ENCODE measurements at regions not wholly inside any gene's neighbourhood (a gene's known extent, or its start where the extent isn't known, plus 50 kb on each side); places are given as distances from the start of the nearest gene placed in this dataset.

DNA sequence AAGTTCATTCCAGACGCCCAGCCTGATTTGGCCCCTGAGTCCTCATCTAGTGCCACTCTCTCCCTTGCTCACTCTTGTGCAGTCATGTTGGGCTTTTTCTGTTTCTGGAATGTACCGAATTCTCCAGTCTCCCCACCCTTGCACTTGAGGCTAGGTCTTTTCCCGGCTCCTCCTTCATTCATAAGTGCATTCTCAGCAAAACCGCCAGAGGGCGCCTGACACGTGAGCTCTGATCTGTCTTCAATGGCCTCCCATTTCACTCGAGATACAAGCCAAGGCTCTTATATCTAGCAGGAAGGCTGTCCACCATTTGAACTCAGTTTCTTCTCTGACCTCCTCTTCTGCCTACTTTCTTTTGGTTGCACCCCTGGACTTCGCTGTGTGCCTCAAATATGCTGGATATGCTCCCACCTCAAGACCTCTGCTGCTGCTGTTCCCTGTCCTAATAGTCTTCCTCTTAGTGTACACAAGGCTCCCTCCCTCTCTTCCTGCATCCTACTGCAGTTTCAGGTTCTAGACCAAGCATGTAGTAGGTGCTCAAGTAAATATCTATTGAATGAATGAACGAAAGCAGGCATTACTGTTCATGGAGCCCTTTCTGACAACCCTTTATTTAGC is 568.1 kb upstream of the WWC1 start:
- intact Hi-C loops (cut with micrococcal nuclease; ENCODE audit: unreplicated experiment) = loop anchor here (1.0 to 5.0 kb wide), 3 partner anchors 244 to 496 kb away; no protein-coding TSS in a partner anchor
- Histone ChIP-seq H3K4me2 (ENCODE audit: control insufficient read depth, insufficient read depth) (no peak overlapping the region; the same call in 1 of the 2 replicates), H3K4me1 (ENCODE audit: control insufficient read depth, insufficient read depth, low read length) (no peaks in the 10 kb centered on the region), H3K27me3 (replicated peaks in 1 of 2; ENCODE audit: control insufficient read depth in 2 of 2, insufficient read depth in 2 of 2, low read length in 1 of 2) (peaks cover 0 to 3% of the 10 kb centered on the region in 2 experiments; a peak in 2 of 4 replicates), H3K36me3 (ENCODE audit: control insufficient read depth in 2 of 2, insufficient read depth in 2 of 2, low read length in 1 of 2) (no peaks in the 10 kb centered on the region), H3K27ac (ENCODE audit: control insufficient read depth, insufficient read depth) (no peak overlapping the region), H3K4me3 (no peak overlapping the region), H3K9me3 (replicated peaks; ENCODE audit: control insufficient read depth, insufficient read depth, low read length) (no peaks in the 10 kb centered on the region), H4K20me1 (ENCODE audit: control insufficient read depth, insufficient read depth) (no peaks in the 10 kb centered on the region), H3K9ac (ENCODE audit: control insufficient read depth, insufficient read depth, low read length) (no peak overlapping the region), H2AFZ (ENCODE audit: control insufficient read depth, low read depth, low read length) (peak overlapping the region; percentile 85), H3K79me2 (ENCODE audit: control insufficient read depth, insufficient read depth, low read length) (no peaks in the 10 kb centered on the region)
- DNase-seq (ENCODE audit: low read depth, low spot score) (peak; percentile 35), ATAC-seq (peak; percentile 99), FAIRE-seq (peak; percentile 95)
- CTCF ChIA-PET = interaction anchor here (0.6 to 3.1 kb wide), 16 partner anchors 8 to 497 kb away, joined by 3 to 32 read pairs (median 4); no protein-coding TSS in a partner anchor
- BruUV-seq (replicated peaks) = no TSS peak
- SMC1A ChIA-PET (ENCODE audit: uncharacterized antibody, unreplicated experiment) = interaction anchor here (0.6 to 2.3 kb wide), 6 partner anchors 11 to 497 kb away, joined by 3 to 12 read pairs (median 4); no protein-coding TSS in a partner anchor
- WGBS (ENCODE audit: insufficient coverage, insufficient replicate concordance, low lambda C conversion rate, missing lambda C conversion rate) = 0% methylated on average over 9 of the region's 9 CpGs
- POLR2A ChIA-PET = no interaction called here
- RAD21 ChIA-PET (ENCODE audit: unreplicated experiment) = interaction anchor here (0.6 to 3.3 kb wide), 6 partner anchors 13 to 496 kb away, joined by 3 to 9 read pairs (median 4); no protein-coding TSS in a partner anchor
- in situ Hi-C loops (cut with MboI) = loop anchor here (5.0 kb wide), 1 partner anchor 494 kb away; no protein-coding TSS in a partner anchor
- peak; percentile 93 for TF ChIP-seq YY1 (IDR thresholded peaks at IDR 0.05; ENCODE audit: low read depth, low read length)
- TF ChIP-seq RELA (IDR thresholded peaks at IDR 0.05; ENCODE audit: borderline replicate concordance, partially characterized antibody) = no peak
- peak; percentile 69 for TF ChIP-seq SMC3 (IDR thresholded peaks at IDR 0.05; ENCODE audit: borderline replicate concordance, low read length)
- no peak for TF ChIP-seq ZSCAN29 (IDR thresholded peaks at IDR 0.05)
- no peak for TF ChIP-seq TARDBP (IDR thresholded peaks at IDR 0.05; ENCODE audit: borderline replicate concordance)
- TF ChIP-seq RB1 (IDR thresholded peaks at IDR 0.05; ENCODE audit: borderline replicate concordance) = peak; percentile 80; the same call in 1 of the 2 replicates
- no peak for TF ChIP-seq ESRRA (IDR thresholded peaks at IDR 0.05; ENCODE audit: low read length)
- TF ChIP-seq RUNX3 (IDR thresholded peaks at IDR 0.05; ENCODE audit: low read length) = peak; percentile 33; the same call in 1 of the 2 replicates
- no peak for TF ChIP-seq RFX5 (IDR thresholded peaks at IDR 0.05; ENCODE audit: low read depth, low read length)
- no peak for TF ChIP-seq SUPT20H (IDR thresholded peaks at IDR 0.05; ENCODE audit: borderline replicate concordance, control insufficient read depth, low read depth, low read length)
- peak; percentile 85 to 90 (median 86) for TF ChIP-seq CTCF (IDR thresholded peaks at IDR 0.05 in 2 of 3, conservative IDR thresholded peaks at IDR 0.05 in 1 of 3; ENCODE audit: control insufficient read depth in 2 of 3, extremely low read depth in 1 of 3, insufficient read depth in 1 of 3, low read depth in 3 of 3, low read length in 3 of 3)
- TF ChIP-seq, protein P1, sequence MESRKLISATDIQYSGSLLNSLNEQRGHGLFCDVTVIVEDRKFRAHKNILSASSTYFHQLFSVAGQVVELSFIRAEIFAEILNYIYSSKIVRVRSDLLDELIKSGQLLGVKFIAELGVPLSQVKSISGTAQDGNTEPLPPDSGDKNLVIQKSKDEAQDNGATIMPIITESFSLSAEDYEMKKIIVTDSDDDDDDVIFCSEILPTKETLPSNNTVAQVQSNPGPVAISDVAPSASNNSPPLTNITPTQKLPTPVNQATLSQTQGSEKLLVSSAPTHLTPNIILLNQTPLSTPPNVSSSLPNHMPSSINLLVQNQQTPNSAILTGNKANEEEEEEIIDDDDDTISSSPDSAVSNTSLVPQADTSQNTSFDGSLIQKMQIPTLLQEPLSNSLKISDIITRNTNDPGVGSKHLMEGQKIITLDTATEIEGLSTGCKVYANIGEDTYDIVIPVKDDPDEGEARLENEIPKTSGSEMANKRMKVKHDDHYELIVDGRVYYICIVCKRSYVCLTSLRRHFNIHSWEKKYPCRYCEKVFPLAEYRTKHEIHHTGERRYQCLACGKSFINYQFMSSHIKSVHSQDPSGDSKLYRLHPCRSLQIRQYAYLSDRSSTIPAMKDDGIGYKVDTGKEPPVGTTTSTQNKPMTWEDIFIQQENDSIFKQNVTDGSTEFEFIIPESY (IDR thresholded peaks at IDR 0.05) = no peak
- TF ChIP-seq BHLHE40 (IDR thresholded peaks at IDR 0.05; ENCODE audit: borderline replicate concordance in 1 of 2, low read depth in 2 of 2, low read length in 1 of 2) = peak; percentile 93 to 94
- no peak for TF ChIP-seq BMI1 (IDR thresholded peaks at IDR 0.05; ENCODE audit: borderline replicate concordance)
- TF ChIP-seq HSF1 (IDR thresholded peaks at IDR 0.05; ENCODE audit: low read depth, low read length) = no peak

Data from GM12878 (cell line).